CD14-positive monocyte (primary cell): ENCODE measurements at regions not wholly inside any gene's neighbourhood (a gene's known extent, or its start where the extent isn't known, plus 50 kb on each side); places are given as distances from the start of the nearest gene placed in this dataset.
A peak's percentile ranks its signal among the peaks of the same experiment; 100 is the strongest.

Experiments used
- DNase-seq, 3 donors: peaks; one replicate each; pipeline ENCODE4 v3.0.0-alpha.2; 2011 to 2022
- H2AFZ ChIP-seq: 2 replicates; pipeline ENCODE4 v1.6.0; 2012; ENCODE audit warnings: mild to moderate bottlenecking, low read depth, low read length, inconsistent platforms; ENCODE audit not compliant: insufficient read depth, poor library complexity, severe bottlenecking
- H3K27ac ChIP-seq, 2 donors: 1 replicate in 1 of 2; 2 replicates in 1 of 2; pipeline ENCODE4 v1.5.1; 2012 to 2013; ENCODE audit warnings: low read length in 2 of 2, control low read depth in 1 of 2, inconsistent platforms in 1 of 2, low read depth in 1 of 2, mild to moderate bottlenecking in 1 of 2
- H3K27me3 ChIP-seq, 2 donors: one replicate each; pipeline versions ENCODE4 v1.6.0 to v1.6.1; 2011 to 2013; ENCODE audit warnings: low read length in 2 of 2; ENCODE audit not compliant: control insufficient read depth in 2 of 2, insufficient read depth in 2 of 2
- H3K36me3 ChIP-seq, 2 donors: replicated peaks in 1 of 2; 1 replicate in 1 of 2; 2 replicates in 1 of 2; pipeline versions ENCODE4 v1.5.1 to v1.6.1; 2012 to 2013; ENCODE audit warnings: low read length in 2 of 2, control low read depth in 1 of 2, inconsistent platforms in 1 of 2, mild to moderate bottlenecking in 1 of 2; ENCODE audit not compliant: insufficient read depth in 2 of 2, control insufficient read depth in 1 of 2
- H3K4me1 ChIP-seq, 2 donors: 1 replicate in 1 of 2; 2 replicates in 1 of 2; pipeline versions ENCODE4 v1.5.1 to v1.6.1; 2012 to 2013; ENCODE audit warnings: low read length in 2 of 2, control low read depth in 1 of 2, inconsistent platforms in 1 of 2, mild to moderate bottlenecking in 1 of 2, moderate library complexity in 1 of 2; ENCODE audit not compliant: insufficient read depth in 2 of 2, control insufficient read depth in 1 of 2
- H3K4me2 ChIP-seq: replicated peaks from 2 replicates; pipeline ENCODE3; 2012; ENCODE audit warnings: low read length, moderate library complexity, mild to moderate bottlenecking; ENCODE audit not compliant: poor library complexity, severe bottlenecking; ENCODE audit errors: extremely low read depth
- H3K4me3 ChIP-seq, 3 experiments: fragments of 200-600 bp in 1 of 3; sonication (generic) in 1 of 3; replicated peaks in 1 of 3; 1 replicate in 2 of 3; 2 replicates in 1 of 3; pipeline ENCODE4 v1.5.1; 2011 to 2013; ENCODE audit warnings: low read length in 3 of 3, mild to moderate bottlenecking in 3 of 3, control low read depth in 2 of 3, low read depth in 2 of 3, inconsistent platforms in 1 of 3, moderate library complexity in 1 of 3
- H3K79me2 ChIP-seq: 2 replicates; pipeline ENCODE4 v1.6.0; 2012; ENCODE audit warnings: mild to moderate bottlenecking, control low read depth, inconsistent platforms, low read length, moderate library complexity; ENCODE audit not compliant: insufficient read depth
- H3K9ac ChIP-seq: 2 replicates; pipeline ENCODE4 v1.6.0; 2017; ENCODE audit warnings: low read length, mild to moderate bottlenecking; ENCODE audit not compliant: insufficient read depth, poor library complexity, severe bottlenecking
- H3K9me3 ChIP-seq, 2 donors: replicated peaks in 1 of 2; 1 replicate in 1 of 2; 2 replicates in 1 of 2; pipeline versions ENCODE4 v1.5.1 to v1.6.1; 2012 to 2013; ENCODE audit warnings: low read length in 2 of 2, control low read depth in 1 of 2; ENCODE audit not compliant: control insufficient read depth in 1 of 2, insufficient read depth in 1 of 2
- H4K20me1 ChIP-seq: 2 replicates; pipeline ENCODE4 v1.6.0; 2012; ENCODE audit warnings: mild to moderate bottlenecking, low read length, control low read depth, moderate library complexity; ENCODE audit not compliant: insufficient read depth
- H3K27ac Mint-ChIP-seq, 7 donors: one replicate each; pipeline ENCODE4 v1.8.0; 2020; ENCODE audit warnings: mild to moderate bottlenecking in 7 of 7, mixed read lengths in 7 of 7, moderate library complexity in 6 of 7, inconsistent platforms in 2 of 7
- H3K27me3 Mint-ChIP-seq, 3 donors: one replicate each; pipeline ENCODE4 v1.8.0; 2021 to 2022; ENCODE audit warnings: low read depth in 3 of 3, mild to moderate bottlenecking in 3 of 3, mixed read lengths in 3 of 3, moderate library complexity in 3 of 3, inconsistent platforms in 1 of 3
- H3K36me3 Mint-ChIP-seq, 2 donors: one replicate each; pipeline ENCODE4 v1.8.0; 2020; ENCODE audit warnings: mixed read lengths in 2 of 2, inconsistent platforms in 1 of 2, mild to moderate bottlenecking in 1 of 2
- H3K4me1 Mint-ChIP-seq: one replicate; pipeline ENCODE4 v1.8.0; 2020; ENCODE audit warnings: mild to moderate bottlenecking, mixed read lengths
- H3K4me3 Mint-ChIP-seq, 2 donors: one replicate each; pipeline ENCODE4 v1.8.0; 2020; ENCODE audit warnings: mild to moderate bottlenecking in 2 of 2, mixed read lengths in 2 of 2, moderate library complexity in 1 of 2
- H3K9me3 Mint-ChIP-seq, 7 donors: one replicate each; pipeline ENCODE4 v1.8.0; 2020 to 2022; ENCODE audit warnings: mixed read lengths in 7 of 7, mild to moderate bottlenecking in 6 of 7, moderate library complexity in 6 of 7, inconsistent platforms in 2 of 7
- intact Hi-C, 2 donors: fragments of 100-400 bp; cut with micrococcal nuclease; formaldehyde crosslinking; loops; one replicate each; pipeline versions ENCODE4 v1.15.0 to v1.15.1; 2023
- TF ChIP-seq, protein P1 (sequence below): fragments of 200-600 bp; IDR thresholded peaks from one replicate; pipeline ENCODE4 v1.8.0; 2022; ENCODE audit warnings: antibody characterized with exemption, mild to moderate bottlenecking

DNA sequence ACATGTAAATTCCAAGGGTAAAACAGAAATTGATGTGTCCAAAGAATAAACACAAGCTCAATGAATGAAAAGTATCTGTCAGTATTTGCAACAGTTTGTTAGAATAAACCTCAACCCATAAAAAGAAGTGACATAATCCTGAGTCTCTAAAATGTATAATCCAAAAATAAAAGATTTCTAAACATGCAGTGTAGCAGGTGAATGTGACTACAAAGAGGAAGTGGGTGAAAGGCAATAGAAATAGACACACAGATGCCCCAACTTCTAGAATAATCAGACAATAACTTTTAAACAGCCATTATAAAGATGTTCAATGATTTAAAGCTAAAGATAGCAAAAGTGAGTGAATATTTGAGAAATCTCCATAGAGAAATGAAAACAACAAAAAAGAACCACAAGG is 1009.2 kb upstream of the GJE1 start:
- Histone ChIP-seq H3K4me3 (no peak overlapping the region), H3K9me3 (peaks cover 0 to 6% of the 10 kb centered on the region in 2 donors), H2AFZ (no peak overlapping the region), H3K9ac (no peak overlapping the region), H3K27me3 (no peaks in the 10 kb centered on the region), H3K27ac (no peak overlapping the region), H4K20me1 (no peaks in the 10 kb centered on the region), H3K79me2 (no peaks in the 10 kb centered on the region), H3K4me1 (no peaks in the 10 kb centered on the region), H3K36me3 (no peaks in the 10 kb centered on the region), H3K4me2 (no peak overlapping the region)
- TF ChIP-seq, protein P1, sequence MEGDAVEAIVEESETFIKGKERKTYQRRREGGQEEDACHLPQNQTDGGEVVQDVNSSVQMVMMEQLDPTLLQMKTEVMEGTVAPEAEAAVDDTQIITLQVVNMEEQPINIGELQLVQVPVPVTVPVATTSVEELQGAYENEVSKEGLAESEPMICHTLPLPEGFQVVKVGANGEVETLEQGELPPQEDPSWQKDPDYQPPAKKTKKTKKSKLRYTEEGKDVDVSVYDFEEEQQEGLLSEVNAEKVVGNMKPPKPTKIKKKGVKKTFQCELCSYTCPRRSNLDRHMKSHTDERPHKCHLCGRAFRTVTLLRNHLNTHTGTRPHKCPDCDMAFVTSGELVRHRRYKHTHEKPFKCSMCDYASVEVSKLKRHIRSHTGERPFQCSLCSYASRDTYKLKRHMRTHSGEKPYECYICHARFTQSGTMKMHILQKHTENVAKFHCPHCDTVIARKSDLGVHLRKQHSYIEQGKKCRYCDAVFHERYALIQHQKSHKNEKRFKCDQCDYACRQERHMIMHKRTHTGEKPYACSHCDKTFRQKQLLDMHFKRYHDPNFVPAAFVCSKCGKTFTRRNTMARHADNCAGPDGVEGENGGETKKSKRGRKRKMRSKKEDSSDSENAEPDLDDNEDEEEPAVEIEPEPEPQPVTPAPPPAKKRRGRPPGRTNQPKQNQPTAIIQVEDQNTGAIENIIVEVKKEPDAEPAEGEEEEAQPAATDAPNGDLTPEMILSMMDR, result no peak
- no peak overlapping the region for H3K4me3 Mint-ChIP-seq
- intact Hi-C loops, result no loop called here
- DNase-seq, result no peak
- no peaks in the 10 kb centered on the region for H3K4me1 Mint-ChIP-seq
- H3K9me3 Mint-ChIP-seq, result peaks cover 0 to 14% (median 6%) of the 10 kb centered on the region in 7 donors
- H3K36me3 Mint-ChIP-seq, result no peaks in the 10 kb centered on the region
- H3K27ac Mint-ChIP-seq, result no peak overlapping the region
- peaks cover 0 to 2% (median 2%) of the 10 kb centered on the region in 3 donors for H3K27me3 Mint-ChIP-seq

DNA sequence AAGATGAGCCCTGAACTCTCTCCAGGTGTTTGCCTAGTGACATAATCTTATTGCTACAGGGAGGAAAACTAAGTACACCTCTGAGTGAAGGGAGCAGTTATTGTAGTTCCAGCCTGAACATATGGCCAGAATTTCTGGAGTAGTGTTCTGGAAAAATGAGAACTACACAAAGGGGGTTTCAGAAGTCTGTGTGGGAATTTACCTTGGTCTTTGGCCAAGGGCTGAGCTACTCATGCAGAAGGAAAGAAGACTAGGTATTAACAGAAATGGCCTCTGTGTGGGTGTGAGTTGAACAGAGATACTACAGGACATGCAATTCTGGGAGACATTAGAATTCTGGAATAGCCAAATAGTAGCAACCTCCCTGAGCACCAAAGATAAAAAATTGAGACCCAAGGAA is 1009.7 kb upstream of the GJE1 start:
- H3K4me3 ChIP-seq, result no peak overlapping the region
- DNase-seq, result no peak
- H3K27me3 ChIP-seq, result no peaks in the 10 kb centered on the region
- H3K4me1 ChIP-seq, result no peaks in the 10 kb centered on the region
- TF ChIP-seq, protein P1, result no peak
- no peak overlapping the region for H3K4me3 Mint-ChIP-seq
- H3K27ac Mint-ChIP-seq, result peak overlapping the region in 1 of 7 donors; percentile 64
- H3K36me3 Mint-ChIP-seq, result no peaks in the 10 kb centered on the region
- no peak overlapping the region for H3K4me2 ChIP-seq
- intact Hi-C loops, result no loop called here
- H4K20me1 ChIP-seq, result no peaks in the 10 kb centered on the region
- peaks cover 0 to 14% (median 5%) of the 10 kb centered on the region in 7 donors for H3K9me3 Mint-ChIP-seq
- H3K27me3 Mint-ChIP-seq, result peaks cover 0 to 2% (median 2%) of the 10 kb centered on the region in 3 donors
- H3K9me3 ChIP-seq, result peaks cover 0 to 6% of the 10 kb centered on the region in 2 donors
- H3K9ac ChIP-seq, result no peak overlapping the region
- H3K4me1 Mint-ChIP-seq, result no peaks in the 10 kb centered on the region
- H3K36me3 ChIP-seq, result no peaks in the 10 kb centered on the region
- no peak overlapping the region for H3K27ac ChIP-seq
- no peak overlapping the region for H2AFZ ChIP-seq
- no peaks in the 10 kb centered on the region for H3K79me2 ChIP-seq
